Forelimb muscle (tissue), 1 donor: ENCODE measurements at regions not wholly inside any gene's neighbourhood (a gene's known extent, or its start where the extent isn't known, plus 50 kb on each side); places are given as distances from the start of the nearest gene placed in this dataset.
"Not testable (repeated sequence)": the region's sequence is repeated elsewhere in the genome, so short reads cannot be mapped to it uniquely, and the experiment has no call there.

Source experiments
- DNase-seq: peaks from one replicate; pipeline ENCODE4 v3.0.0-alpha.2; 2013; ENCODE audit warnings: low read depth

DNA sequence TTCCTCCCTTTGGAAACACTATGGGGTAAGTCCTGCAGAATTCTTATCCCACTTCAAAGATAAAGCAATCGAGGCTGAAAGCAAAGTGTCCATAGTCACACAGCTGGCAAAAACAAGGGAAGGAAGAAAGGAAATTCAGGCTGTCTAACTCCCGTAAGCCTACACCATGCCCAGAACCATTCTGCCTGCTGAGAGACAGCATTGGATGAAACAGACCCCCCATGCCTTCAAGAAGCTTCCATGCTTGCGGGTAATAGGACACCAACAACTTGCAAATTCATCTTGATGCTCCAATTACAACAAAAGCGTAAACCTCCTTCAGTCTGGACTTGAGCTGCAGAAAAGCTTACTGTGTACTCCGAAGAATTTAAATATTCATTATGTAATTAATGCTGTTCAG lies 181.1 kb upstream of the WWC1 start:
- DNase-seq = no peak

DNA sequence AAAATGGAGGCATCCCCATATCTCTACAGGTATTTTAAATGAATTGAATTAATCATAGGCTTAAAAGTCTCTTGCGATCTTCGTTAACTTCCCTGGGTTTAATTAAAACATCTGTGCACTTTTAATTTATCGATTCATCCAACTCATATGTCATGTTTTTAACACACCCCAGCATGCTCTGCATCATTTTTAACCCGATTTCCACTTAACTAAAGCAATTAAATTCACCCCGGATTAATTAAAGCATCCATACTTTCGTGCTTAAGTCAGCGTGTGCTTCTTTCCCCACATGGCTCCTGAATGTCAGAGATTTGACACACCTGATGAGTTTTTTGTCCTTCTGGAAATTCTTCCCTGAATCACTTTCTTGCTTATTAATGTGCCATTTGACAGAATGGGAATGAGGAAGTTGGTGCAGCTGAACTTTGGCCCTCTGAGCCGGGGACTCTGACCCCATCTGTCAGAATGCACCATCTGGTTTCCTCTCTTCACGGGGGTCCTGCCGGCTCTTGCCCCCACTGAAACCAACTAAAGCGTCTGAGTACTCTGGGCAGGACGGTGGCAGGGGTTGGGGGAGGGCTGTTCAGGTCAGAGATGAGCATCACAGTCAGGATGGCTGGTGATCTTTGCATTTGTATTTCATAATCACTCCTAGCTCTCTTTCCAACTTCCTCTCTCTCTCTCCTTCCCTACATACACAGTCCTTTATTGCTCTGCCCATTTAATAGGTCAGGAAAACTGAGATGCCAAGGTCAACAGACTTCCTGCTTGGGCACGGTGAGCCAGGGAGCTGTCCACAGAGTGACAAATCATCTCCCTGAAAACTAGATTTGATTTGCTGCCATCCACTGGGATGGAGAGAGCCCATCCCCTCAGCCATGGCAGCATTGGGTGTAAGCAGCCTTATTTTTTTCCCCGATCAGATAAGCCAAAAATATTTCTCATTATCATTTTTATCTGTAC lies 180.3 kb upstream of the WWC1 start:
- DNase-seq = no peak

DNA sequence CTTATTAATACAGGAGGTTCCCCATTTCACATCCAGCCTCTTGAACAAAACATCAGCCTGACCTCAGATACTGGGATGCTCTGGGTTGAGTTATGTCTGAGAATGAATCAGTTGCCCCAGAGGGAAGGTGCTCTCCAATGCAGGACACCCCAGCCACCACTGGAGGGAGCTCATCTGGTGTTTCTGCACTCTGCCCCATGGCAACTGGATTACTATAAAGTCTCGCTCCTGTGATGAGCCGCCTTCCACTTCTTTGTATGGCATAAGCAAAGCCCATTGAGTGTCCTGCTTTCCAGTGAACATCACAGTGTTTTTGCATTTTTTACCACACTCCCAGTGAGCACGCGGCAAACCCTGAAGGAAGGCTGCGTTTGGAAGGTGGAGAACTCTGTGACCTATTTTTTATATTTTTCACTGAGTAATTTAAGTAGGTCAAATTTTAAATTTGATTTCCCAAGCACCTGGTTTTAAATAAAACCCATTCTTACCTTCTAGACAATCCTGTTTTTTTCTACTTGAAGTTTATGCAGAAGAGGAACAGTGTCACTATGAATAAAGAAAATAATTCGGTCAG lies 176.9 kb upstream of the WWC1 start:
- DNase-seq = no peak

DNA sequence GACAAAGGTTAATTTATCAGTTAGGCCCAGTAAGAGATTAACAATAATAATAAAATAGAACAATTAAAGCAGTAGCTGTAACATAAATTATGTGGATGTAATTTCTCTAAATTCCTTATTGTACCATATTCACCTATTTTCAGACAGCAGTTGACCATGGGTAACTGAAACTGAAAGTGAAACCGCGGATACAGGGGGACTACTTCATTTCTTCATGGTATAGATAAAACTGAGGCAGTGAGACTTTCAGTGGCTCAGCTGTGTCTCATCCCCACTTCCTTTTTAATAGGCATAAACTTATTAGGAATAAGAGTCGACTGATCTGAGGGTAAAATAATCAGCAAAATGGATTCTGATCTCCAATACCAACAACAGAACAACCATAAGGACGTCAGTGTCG lies 174.0 kb upstream of the WWC1 start:
- no peak for DNase-seq

DNA sequence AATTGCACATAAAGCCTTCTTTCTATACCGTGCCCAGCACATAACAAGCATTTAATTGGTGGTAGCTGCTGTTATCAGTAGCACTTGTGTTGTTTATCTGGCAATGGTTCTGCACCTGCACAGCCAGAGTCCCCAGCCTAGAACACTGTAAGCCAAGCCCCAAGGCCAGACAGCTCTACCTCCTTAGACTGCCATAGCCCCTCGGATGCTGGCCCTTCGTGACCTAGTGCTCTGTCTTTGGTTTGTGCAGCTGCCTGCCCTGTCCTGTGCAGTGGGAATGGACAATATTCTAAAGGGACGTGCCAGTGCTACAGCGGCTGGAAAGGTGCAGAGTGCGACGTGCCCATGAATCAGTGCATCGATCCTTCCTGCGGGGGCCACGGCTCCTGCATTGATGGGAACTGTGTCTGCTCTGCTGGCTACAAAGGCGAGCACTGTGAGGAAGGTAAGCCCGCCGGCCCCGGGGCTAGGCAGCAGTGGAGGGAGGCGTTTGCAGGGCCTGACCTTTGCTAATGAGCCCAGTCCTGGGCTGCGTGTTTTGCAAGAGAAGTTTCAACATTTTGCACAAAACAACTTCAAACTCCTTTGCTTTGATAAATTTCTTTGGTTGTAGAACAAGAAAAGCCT lies 173.3 kb upstream of the WWC1 start:
- DNase-seq = no peak

DNA sequence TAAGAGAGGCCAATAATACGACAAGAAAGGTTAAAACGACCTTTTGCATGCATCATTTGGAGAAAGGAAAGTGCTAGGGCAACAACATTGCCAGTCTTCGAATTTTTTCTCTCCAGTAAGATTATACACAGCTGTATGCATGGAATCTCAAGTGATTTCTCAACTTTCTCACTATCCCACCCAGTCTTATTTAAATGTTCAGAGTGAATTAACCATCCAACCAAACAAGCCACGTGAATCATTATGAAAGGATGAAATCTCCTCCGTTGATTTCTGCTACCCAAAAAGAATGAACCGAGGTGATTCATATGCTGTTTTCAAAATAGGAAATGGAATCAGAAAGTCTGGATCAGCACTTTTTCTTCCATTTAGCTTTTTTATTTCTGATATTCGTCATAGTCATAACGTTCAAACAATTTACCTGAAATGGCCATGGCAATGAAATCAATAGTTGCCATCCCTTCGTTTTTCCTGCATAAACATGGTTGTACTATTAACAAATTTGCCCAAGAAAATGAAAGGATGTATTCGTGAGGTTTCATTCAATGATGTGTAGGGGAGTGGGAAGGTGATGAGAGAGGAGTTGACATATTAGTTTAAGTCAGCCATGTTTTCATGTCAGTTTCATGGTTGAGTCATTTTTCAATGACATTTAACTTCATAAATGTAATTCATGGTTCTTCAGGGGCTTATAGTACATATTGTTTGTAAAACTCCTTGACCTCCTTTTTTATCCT lies 170.9 kb upstream of the WWC1 start:
- DNase-seq = no peak

DNA sequence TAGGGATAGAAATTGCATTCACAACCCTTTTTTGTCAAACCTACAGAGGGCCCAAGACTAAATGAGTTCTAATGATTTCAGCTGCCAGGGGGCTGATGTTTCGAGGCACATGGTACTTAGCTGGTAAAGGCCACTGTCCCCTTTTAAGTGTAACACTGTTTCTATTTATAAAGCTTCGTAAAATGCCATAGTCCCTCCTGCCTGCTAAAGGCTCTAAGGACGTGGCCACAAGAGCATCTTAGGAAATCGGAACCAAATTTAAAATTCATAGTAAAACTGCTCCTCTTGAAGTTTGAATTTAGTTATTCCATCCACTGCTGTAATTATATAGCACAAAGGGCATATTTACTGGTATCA lies 170.3 kb upstream of the WWC1 start:
- DNase-seq = no peak

DNA sequence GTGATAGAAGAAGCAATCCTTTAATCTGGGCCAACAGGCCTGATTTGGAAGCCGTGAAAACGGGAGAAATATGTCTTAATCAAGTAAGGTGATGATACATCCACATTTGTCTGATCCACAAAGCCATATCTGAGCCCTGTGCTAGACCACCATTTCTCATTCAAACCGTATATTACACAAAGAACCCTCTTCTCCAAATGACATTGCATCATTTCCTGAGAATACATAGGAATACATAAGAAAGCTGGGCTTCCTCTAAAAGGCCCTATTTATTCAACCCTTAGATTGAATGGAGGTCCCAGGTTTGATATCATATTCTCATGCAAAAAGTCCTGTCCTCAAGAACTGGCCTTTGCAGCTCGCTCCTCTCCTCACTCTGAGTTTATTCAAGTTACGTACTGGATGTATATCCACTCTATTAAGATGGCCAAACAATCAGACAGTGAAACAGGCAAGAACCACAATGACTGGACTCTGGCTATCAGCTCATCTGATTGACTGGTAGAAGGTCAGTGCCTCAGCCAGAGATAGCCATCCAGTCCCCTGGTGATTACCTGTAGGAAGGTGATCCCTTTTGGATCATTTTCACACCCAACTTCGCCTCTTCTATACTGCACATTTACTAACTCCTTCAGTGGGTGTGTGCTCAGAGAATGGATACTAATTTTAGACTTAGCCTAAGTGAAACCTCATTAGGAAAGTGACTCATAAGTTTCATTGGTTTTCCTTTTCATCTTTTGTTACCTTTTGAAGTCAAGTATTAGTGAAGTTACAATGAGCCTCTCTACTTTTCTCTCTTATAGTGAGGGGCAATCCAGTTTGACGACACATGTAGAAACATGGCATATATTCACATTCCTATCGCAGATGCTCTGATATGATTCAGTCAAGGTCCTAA lies 167.6 kb upstream of the WWC1 start:
- DNase-seq = no peak

DNA sequence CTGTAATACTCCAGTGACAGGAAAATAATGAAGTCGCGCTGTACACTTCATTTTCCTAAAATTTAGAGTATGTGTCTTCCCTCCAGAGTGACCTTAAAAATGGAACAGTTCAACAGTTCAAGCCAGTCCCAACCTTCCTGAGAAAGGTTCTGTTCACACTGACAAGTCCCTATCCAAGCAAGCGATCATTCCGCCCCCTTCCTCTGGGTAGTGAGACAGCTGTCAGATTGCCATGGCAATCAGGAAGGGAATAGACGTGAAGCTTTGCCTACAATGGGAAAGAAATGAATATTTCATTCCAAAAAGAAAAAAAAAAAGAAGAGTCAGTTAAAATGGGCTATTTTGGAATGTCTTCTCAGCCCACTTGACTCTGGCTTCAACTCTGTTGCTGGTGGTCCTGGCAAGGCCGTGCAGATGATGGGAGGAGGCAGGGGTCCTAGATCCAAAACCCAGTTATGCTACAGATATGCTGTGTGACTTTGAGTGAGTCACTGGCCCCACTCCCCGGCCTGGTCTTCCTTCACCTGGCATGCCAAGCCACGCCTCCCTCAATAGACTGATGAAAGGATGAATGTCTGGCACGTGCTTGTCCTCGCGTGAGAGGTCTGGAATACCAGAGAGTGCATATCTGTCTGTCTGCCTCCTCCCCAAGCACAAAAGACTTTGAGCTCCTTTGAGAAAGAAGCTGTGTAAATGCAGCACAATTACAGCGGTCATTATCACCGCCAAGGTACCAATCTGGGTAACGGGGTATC lies 165.8 kb upstream of the WWC1 start:
- no peak for DNase-seq

DNA sequence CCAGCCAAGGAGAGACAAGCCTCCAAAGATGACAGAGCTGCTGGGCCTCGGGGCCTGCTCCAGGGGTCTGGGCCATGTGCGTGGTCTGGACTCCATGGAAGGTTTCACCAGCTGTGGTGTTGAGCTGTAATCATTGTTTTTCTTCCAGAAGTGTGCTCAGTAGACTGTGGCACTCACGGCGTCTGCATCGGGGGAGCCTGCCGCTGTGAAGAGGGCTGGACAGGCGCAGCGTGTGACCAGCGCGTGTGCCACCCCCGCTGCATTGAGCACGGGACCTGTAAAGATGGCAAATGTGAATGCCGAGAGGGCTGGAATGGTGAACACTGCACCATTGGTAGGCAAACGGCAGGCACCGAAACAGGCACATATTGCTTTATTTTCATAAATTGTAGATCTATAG lies 164.8 kb upstream of the WWC1 start:
- no peak for DNase-seq

DNA sequence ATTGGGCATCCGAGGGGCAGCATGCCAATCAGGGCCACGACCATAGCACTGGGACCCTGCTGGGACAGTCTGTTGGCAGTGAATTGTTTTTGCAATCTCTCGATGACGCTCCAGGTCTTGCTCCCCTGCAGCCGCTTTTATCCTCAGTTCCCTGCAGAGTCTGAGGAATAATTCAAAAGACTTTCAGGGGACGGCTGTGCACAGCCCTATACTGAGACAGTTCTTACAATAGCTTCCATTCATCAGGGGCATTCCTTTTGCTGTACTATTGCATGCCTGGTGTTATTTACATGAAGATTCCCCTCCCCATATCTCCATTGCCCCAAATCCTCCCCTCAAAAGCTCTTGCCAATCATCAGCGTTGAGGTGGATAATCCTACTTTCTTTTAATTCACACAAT lies 163.3 kb upstream of the WWC1 start:
- no peak for DNase-seq

DNA sequence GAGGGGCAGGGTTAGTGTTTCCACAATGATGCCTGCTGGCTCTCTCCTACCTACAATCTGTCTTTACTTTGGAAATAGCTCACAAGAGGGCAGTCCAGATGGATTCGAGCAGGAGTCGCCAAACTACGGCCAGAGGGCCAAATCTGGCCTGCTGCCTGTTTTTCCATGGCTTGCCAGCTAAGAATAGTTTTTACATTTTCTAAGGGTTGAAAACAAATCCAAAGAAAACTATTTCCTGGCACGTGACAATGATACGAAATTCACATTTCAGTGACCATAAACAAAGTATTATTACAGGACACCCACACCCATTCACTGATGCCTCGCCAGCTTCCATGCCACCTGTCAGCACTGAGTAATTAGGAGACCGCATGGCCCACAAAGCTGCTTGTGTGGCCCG lies 162.9 kb upstream of the WWC1 start:
- DNase-seq = no peak

DNA sequence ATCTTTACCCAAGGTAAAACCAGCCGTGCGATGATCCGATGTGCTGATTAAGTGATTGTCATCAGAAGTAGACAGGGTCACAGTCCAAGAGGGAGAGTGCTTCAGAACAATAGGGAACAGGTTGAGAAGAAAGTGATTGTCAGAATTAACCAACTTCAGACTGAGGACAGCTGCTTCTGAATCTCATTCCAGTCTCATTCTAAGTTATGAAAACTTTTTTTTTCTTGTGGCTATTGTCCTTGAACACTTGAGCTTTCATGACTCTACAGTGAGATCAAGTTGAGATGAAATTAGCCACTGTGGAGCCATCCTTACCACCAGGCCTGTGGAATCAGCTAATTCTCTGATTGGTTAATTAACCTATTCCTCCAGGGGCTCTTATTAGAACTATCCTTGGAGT lies 159.9 kb upstream of the WWC1 start:
- DNase-seq = no peak

DNA sequence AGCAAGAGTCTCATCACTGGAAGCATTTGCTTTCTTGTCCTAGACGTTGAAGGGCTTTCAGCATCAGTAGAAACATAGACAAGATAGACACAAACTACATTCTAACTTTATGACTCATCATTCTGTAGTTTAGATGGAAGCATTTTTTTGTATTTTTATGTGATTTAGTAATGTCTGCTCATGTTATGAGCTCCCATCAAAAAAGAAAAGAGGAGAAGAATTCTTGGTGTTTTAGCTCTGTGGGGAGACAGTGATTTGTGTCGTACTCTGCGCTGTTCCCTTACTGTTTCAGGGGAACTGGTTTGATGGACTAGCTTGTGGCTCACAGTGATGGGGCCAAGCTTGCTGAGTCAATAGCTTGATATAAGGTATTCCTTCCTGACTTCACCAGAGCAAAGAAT lies 159.2 kb upstream of the WWC1 start:
- no peak for DNase-seq

DNA sequence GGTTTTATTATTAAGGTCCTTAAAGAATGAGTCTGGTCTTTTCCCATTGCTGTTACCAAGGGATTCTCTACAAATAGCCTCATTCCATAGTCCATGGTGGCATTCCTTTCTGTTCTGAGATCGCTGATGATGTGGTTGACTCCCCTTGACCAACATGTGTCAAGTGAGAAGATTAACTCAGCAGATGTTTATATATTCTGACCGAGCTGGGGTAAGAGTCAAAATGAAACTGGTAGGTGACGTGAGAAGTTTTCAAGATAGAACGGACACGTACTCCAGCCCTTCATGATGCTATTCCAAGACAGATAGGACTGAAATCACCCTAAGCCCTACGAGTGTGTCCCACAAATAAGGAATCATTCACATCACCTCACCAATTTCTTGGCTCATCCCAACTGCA lies 155.5 kb upstream of the WWC1 start:
- no peak for DNase-seq

DNA sequence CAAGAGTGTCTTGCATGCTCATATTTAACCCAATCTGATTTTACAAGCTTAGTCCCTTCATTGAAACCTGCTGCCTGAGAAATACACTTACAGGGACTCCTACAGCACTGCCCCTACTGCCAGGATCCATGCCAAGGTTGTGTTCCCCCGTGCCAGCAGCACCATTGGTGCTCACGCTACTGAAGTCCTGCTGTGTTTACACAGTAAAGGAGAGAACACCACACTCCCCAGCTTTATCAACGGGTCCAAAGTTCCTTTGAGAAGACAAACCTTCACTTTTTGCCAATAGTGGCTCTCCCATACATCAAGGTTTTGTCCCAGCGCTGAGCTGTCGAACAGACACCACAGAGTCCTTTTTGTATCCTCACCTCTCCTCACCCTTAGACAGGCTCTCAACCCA lies 155.1 kb upstream of the WWC1 start:
- no peak for DNase-seq

DNA sequence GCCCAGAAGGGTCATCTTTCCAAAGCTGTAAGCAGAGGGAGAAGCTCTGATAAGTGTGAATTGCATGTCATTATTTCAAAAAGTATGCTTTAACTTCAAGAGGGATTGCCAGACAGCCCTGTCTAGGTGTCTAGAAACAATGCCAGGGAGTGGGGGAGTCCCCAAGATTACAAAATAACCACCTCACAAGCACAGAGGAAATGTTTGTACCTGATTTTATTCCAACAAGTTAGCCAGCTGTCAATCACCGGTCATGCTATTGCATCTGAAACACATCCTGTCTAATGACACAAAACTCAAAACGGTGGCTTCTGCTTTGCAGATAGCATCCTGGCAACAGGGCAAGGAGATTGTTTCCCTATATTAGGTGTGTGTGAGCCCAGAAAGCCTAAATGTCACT lies 154.2 kb upstream of the WWC1 start:
- DNase-seq = no peak

DNA sequence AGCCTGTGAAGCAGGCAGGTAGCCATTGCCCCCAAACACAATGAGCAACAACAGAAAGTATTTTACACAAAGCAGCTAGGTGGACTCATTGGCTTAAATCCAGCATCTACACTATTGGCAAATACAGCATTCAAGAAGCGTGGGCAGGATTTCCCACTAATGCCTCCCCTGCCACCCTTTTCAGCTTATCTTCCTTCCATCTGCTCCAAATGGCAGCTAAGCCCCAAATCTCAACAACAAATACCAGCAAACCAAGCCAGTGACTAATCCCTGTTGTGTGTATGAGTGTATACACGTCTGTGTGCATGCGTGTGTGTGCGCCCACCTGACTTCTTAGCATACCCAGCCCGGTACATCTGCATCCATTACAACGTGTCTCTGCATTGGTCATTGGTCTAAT lies 151.2 kb upstream of the WWC1 start:
- no peak for DNase-seq

DNA sequence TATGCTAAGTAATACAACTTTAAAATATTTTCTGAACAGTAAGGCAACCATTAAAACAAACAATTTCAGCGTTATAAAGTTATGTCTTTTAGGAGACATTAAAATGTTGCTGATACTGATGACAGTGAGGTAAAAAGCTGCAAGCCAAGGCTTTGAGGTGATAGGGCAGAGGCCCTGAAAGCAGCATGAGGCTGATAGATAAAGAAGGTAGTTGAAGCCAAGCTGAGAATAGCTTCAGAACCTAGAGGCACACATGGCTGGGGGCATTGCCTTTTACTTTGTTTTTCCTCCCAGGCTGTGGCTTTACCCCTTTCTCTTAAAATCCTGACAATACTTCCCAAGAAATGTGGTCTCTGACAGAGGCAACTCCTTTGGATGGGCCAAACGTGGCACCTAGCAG lies 149.0 kb upstream of the WWC1 start:
- DNase-seq = no peak

DNA sequence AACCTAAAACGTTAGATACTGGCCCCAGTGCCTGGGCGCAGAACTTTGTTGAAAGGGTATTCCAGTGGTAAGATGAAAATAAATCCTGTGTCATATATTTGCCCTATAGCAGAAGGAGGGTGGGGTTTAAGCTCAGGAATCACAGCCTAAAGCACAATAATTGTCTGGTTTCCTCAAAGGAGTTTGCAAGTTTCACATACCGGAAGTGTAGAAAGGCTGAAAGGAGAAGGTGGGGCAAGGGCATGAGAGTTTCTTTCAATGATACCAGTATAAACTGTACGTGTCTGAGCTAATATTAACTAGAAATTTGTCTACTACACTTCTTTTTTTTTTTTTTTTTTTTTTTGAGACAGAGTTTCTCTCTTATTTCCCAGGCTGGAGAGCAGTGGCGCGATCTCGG lies 147.9 kb upstream of the WWC1 start:
- DNase-seq = not testable (repeated sequence)

DNA sequence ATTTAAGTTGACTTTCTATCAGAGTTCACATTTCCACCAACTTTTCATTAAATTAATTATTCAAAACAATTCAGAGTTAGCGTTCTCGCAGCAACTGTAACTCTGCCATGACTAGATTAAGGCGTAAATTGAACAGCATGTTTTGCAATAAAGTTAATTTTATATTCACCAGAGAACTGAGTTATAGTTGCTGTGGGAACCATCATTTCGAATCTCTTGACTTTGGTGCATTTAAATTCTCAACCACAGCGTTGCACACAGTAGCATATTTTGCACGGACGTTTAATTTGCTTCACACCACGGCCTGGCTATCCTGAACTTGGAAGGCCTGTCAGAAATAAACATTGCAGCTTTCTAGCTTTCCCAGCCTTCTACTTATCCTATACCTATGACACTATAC lies 144.3 kb upstream of the WWC1 start:
- no peak for DNase-seq
